SK-N-SH (cell line): ENCODE measurements at regions not wholly inside any gene's neighbourhood (a gene's known extent, or its start where the extent isn't known, plus 50 kb on each side); places are given as distances from the start of the nearest gene placed in this dataset.

Experiments
- CTCF ChIA-PET: fragments of 300-600, 350-600 bp; formaldehyde crosslinking; extraction: SDS; loops from one replicate; lab custom pipeline; 2021; lab: Yijun Ruan, JAX
- POLR2A ChIA-PET: fragments of 350-600 bp; sonication (Branson Sonifier 250); formaldehyde crosslinking; extraction: SDS; loops from one replicate; lab custom pipeline; 2020; ENCODE audit warnings: antibody characterized with exemption, inconsistent platforms; lab: Yijun Ruan, JAX
- DNase-seq: peaks from one replicate; pipeline ENCODE4 v3.0.0; 2012
- H2AFZ ChIP-seq: fragments of 200-600 bp; sonication (generic); 2 replicates; pipeline ENCODE4 v1.8.1; 2016; ENCODE audit warnings: antibody characterized with exemption, mild to moderate bottlenecking, low read depth
- H3F3A ChIP-seq: fragments of 200-600 bp; sonication (generic); replicated peaks from 2 replicates; pipeline ENCODE3; 2016; ENCODE audit warnings: antibody characterized with exemption, mild to moderate bottlenecking; ENCODE audit not compliant: insufficient read depth
- H3K27ac ChIP-seq, 2 experiments: fragments of 200-500 bp in 1 of 2; fragments of 200-600 bp in 1 of 2; sonication (Bioruptor generic) in 1 of 2; sonication (generic), shearing (Covaris generic) in 1 of 2; 2 replicates each; pipeline versions ENCODE4 v1.5.1 to v1.6.1; 2014 to 2016; ENCODE audit warnings: low read depth in 2 of 2, inconsistent platforms in 1 of 2, low read length in 1 of 2, mild to moderate bottlenecking in 1 of 2, mixed read lengths in 1 of 2
- H3K27me3 ChIP-seq: fragments of 200-600 bp; sonication (generic), shearing (Covaris generic); 2 replicates; pipeline ENCODE4 v1.6.1; 2016; ENCODE audit warnings: mixed run types; ENCODE audit not compliant: insufficient read depth
- H3K36me3 ChIP-seq, 2 experiments: fragments of 200-500 bp in 1 of 2; fragments of 200-600 bp in 1 of 2; sonication (Bioruptor generic) in 1 of 2; sonication (generic) in 1 of 2; replicated peaks in 1 of 2; 2 replicates each; pipeline versions ENCODE3 to v1.5.1; 2014 to 2016; ENCODE audit warnings: low read length in 1 of 2, mild to moderate bottlenecking in 1 of 2; ENCODE audit not compliant: insufficient read depth in 2 of 2, control insufficient read depth in 1 of 2
- H3K4me1 ChIP-seq, 2 experiments: fragments of 200-500 bp in 1 of 2; fragments of 200-600 bp in 1 of 2; sonication (Bioruptor generic) in 1 of 2; sonication (generic), shearing (Covaris generic) in 1 of 2; 2 replicates each; pipeline versions ENCODE4 v1.5.1 to v1.6.1; 2014 to 2016; ENCODE audit warnings: low read depth in 1 of 2, low read length in 1 of 2, mixed run types in 1 of 2; ENCODE audit not compliant: insufficient read depth in 2 of 2, control insufficient read depth in 1 of 2
- H3K4me2 ChIP-seq: fragments of 200-600 bp; sonication (generic), shearing (Covaris generic); 2 replicates; pipeline ENCODE4 v1.6.1; 2017; ENCODE audit warnings: mixed run types
- H3K4me3 ChIP-seq, 2 experiments: fragments of 200-500 bp in 1 of 2; fragments of 200-600 bp in 1 of 2; sonication (Bioruptor generic) in 1 of 2; sonication (generic), shearing (Covaris generic) in 1 of 2; 2 replicates each; pipeline versions ENCODE4 v1.5.1 to v1.8.1; 2014 to 2016; ENCODE audit warnings: low read depth in 2 of 2, inconsistent platforms in 1 of 2, low read length in 1 of 2, mild to moderate bottlenecking in 1 of 2, mixed read lengths in 1 of 2, moderate library complexity in 1 of 2
- H3K79me2 ChIP-seq: fragments of 200-600 bp; sonication (generic); 2 replicates; pipeline ENCODE4 v1.8.1; 2017; ENCODE audit warnings: mild to moderate bottlenecking; ENCODE audit not compliant: insufficient read depth
- H3K9ac ChIP-seq: fragments of 200-600 bp; sonication (generic); 2 replicates; pipeline ENCODE4 v1.6.1; 2017; ENCODE audit warnings: mixed run types
- H3K9me2 ChIP-seq: fragments of 200-600 bp; sonication (generic); 2 replicates; pipeline ENCODE4 v1.6.1; 2017; ENCODE audit warnings: mixed run types
- H3K9me3 ChIP-seq: fragments of 200-600 bp; sonication (generic); 2 replicates; pipeline ENCODE4 v1.6.1; 2017; ENCODE audit warnings: mixed run types, mild to moderate bottlenecking, moderate library complexity
- H4K20me1 ChIP-seq: fragments of 200-600 bp; sonication (generic); 2 replicates; pipeline ENCODE4 v1.6.1; 2017; ENCODE audit warnings: mild to moderate bottlenecking, mixed run types; ENCODE audit not compliant: insufficient read depth
- CHD2 ChIP-seq: fragments of 150-350 bp; IDR thresholded peaks from 2 replicates; pipeline ENCODE4 v1.6.1; 2018; ENCODE audit warnings: low read length; ENCODE audit not compliant: partially characterized antibody
- ELF1 ChIP-seq: IDR thresholded peaks from 2 replicates; pipeline ENCODE4 v1.4.0; 2012
- EZH2phosphoT487 ChIP-seq: fragments of 200-600 bp; sonication (generic); IDR thresholded peaks from 2 replicates; pipeline ENCODE4 v1.6.1; 2017; ENCODE audit warnings: low read depth, mixed run types, mild to moderate bottlenecking, antibody characterized with exemption, moderate library complexity, borderline replicate concordance
- FOXJ3 ChIP-seq: sonication (generic); formaldehyde crosslinking; IDR thresholded peaks from 2 replicates; pipeline ENCODE4 v1.5.1; 2020; ENCODE audit warnings: mild to moderate bottlenecking, missing genetic modification reagents
- GABPA ChIP-seq: IDR thresholded peaks from 2 replicates; pipeline ENCODE4 v1.4.0; 2012; ENCODE audit warnings: low read depth, mild to moderate bottlenecking
- JUND ChIP-seq: IDR thresholded peaks from 2 replicates; pipeline ENCODE4 v1.4.0; 2012
- RAD21 ChIP-seq: IDR thresholded peaks from 2 replicates; pipeline ENCODE4 v1.6.1; 2012; ENCODE audit warnings: mild to moderate bottlenecking, low read length
- RXRA ChIP-seq: IDR thresholded peaks from 2 replicates; pipeline ENCODE4 v1.4.0; 2012; ENCODE audit warnings: low read depth, mild to moderate bottlenecking, borderline replicate concordance
- TAF1 ChIP-seq: IDR thresholded peaks from 2 replicates; pipeline ENCODE4 v1.6.1; 2012; ENCODE audit warnings: low read depth, mild to moderate bottlenecking, low read length, moderate library complexity, borderline replicate concordance
- TEAD4 ChIP-seq: IDR thresholded peaks from 2 replicates; pipeline ENCODE4 v1.4.0; 2012; ENCODE audit warnings: mild to moderate bottlenecking, borderline replicate concordance; ENCODE audit not compliant: insufficient read depth
- WGBS: methylation state at CpG from one replicate; pipeline ENCODE4 v1.1.6; 2017; ENCODE audit warnings: low lambda C conversion rate; 5-methylcytosine and 5-hydroxymethylcytosine counted together
- TF ChIP-seq, protein P1 (sequence below): IDR thresholded peaks from 2 replicates; pipeline ENCODE4 v1.4.0; 2012; ENCODE audit warnings: low read depth, borderline replicate concordance

DNA sequence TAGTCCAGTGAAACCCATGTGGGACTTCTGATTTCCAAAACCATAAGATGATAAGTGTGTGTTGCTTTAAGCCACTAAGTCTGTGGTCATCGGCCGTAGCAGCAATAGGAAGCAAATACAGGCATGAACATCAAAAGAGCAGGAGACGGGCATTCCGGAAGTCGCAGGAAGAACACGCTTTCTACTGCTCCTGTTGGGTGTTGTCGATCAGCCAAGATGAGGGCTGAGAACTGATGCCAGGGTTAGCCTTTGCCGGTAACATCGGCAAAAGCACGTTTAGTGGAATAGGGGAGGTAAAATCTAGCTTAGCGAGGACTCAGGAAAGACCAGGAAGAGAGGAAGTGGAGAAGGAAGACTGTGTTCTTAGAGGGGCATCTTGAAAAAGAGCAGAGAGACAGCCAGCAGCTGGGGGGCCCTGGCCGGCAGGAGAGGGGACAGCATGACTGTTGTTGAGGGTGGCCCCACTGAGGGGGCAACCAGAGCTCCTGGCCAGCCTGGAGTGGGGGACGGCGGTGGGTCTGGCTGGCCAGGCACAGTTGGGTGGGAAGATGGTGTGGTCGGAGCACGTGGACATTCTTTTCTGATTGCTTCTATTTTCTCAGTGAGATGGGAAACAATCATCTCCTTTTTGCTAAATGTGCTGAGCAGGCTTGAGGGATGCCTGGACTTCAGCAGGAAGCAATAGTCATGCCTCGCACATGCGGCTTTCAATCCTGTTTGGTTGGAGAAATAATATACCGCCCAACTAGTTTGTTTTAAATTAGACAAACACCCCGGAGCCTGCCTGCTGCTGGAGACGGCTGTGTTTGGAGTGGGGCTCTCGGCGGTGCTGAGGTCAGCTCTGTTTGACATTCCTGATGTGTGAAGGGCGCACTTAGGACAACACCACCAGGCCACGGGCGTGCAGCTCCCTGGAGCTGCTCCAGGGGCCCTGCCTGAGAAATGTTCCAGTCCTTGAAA is 109.9 kb downstream of the METRNL start:
- Histone ChIP-seq H4K20me1 (no peaks in the 10 kb centered on the region), H3K9ac (no peak overlapping the region), H3F3A (no peaks in the 10 kb centered on the region)
- TF ChIP-seq EZH2phosphoT487 (no peak), GABPA (no peak), RXRA (no peak)
- TF ChIP-seq, all 33 proteins: peak for 0
- Histone ChIP-seq H3K4me2 (no peak overlapping the region), H3K4me3 (no peak overlapping the region), H3K4me1 (peaks cover 0 to under 1% of the 10 kb centered on the region in 2 experiments; a peak in 1 of 4 replicates), H3K36me3 (no peaks in the 10 kb centered on the region), H2AFZ (no peak overlapping the region), H3K79me2 (no peaks in the 10 kb centered on the region), H3K27ac (no peak overlapping the region), H3K9me2 (no peaks in the 10 kb centered on the region), H3K27me3 (no peaks in the 10 kb centered on the region), H3K9me3 (no peaks in the 10 kb centered on the region)
- WGBS = 66% methylated on average over 26 of the region's 26 CpGs
- POLR2A ChIA-PET = no interaction called here
- no peak for DNase-seq
- CTCF ChIA-PET = interaction anchor here (1.0 to 1.7 kb wide), 4 partner anchors 8 to 264 kb away, joined by 3 to 4 read pairs (median 4); no protein-coding TSS in a partner anchor

DNA sequence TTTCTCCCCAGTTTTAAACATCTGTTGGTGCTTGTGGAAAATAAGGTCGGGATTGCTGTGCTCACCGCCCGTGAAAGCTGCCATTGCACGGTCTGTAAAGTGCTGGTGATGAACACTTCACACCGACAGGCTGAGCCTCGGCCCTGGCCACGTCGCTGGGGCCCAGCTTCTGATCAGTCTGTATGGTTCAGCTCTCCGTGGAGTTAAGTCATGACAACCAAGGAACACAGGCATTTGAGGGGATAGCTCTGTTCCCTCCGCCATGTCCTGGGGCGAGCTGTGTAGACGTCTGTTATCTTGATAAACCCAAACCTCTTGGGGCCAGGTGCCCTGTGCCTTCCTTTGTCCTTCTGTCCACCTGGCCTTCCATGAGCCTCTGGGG is 110.6 kb downstream of the METRNL start:
- no peaks in the 10 kb centered on the region for H3K9me2 ChIP-seq
- H3K9me3 ChIP-seq = no peaks in the 10 kb centered on the region
- no peak overlapping the region for H2AFZ ChIP-seq
- no peak overlapping the region for H3K27ac ChIP-seq
- no peak overlapping the region for H3K9ac ChIP-seq
- H4K20me1 ChIP-seq = no peaks in the 10 kb centered on the region
- TF ChIP-seq RAD21 (no peak), TEAD4 (no peak), CHD2 (no peak), TAF1 (no peak), JUND (no peak), FOXJ3 (CRISPR knock-in tag) (no peak), ELF1 (no peak)
- TF ChIP-seq, protein P1, sequence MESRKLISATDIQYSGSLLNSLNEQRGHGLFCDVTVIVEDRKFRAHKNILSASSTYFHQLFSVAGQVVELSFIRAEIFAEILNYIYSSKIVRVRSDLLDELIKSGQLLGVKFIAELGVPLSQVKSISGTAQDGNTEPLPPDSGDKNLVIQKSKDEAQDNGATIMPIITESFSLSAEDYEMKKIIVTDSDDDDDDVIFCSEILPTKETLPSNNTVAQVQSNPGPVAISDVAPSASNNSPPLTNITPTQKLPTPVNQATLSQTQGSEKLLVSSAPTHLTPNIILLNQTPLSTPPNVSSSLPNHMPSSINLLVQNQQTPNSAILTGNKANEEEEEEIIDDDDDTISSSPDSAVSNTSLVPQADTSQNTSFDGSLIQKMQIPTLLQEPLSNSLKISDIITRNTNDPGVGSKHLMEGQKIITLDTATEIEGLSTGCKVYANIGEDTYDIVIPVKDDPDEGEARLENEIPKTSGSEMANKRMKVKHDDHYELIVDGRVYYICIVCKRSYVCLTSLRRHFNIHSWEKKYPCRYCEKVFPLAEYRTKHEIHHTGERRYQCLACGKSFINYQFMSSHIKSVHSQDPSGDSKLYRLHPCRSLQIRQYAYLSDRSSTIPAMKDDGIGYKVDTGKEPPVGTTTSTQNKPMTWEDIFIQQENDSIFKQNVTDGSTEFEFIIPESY = no peak
- DNase-seq = no peak
- 0 out of 4 replicates have a peak, but pooled peaks cover 0 to 2% of the 10 kb centered on the region in 2 experiments for H3K4me1 ChIP-seq
- H3K4me2 ChIP-seq = no peak overlapping the region
- POLR2A ChIA-PET = no interaction called here
- H3F3A ChIP-seq = no peaks in the 10 kb centered on the region
- no peak overlapping the region for H3K4me3 ChIP-seq
- CTCF ChIA-PET = interaction anchor here (1.0 to 1.6 kb wide), 2 partner anchors 9 to 13 kb away, joined by 4 read pairs; no protein-coding TSS in a partner anchor
- no peaks in the 10 kb centered on the region for H3K27me3 ChIP-seq
- no peaks in the 10 kb centered on the region for H3K36me3 ChIP-seq
- WGBS = 73% methylated on average over 10 of the region's 12 CpGs
- H3K79me2 ChIP-seq = no peaks in the 10 kb centered on the region
